Memory B cell (primary cell): ENCODE measurements at regions not wholly inside any gene's neighbourhood (a gene's known extent, or its start where the extent isn't known, plus 50 kb on each side); places are given as distances from the start of the nearest gene placed in this dataset.
"Not testable (repeated sequence)": the region's sequence is repeated elsewhere in the genome, so short reads cannot be mapped to it uniquely, and the experiment has no call there.

Experiments used
- ATAC-seq: fragments of 150-1000 bp; cut with Tn5 transposase; 2 replicates; pipeline ENCODE4 v1.10.0; 2021; ENCODE audit warnings: low read depth, mild to moderate bottlenecking, moderate library complexity
- DNase-seq, 2 donors: peaks; one replicate each; pipeline ENCODE4 v3.0.0; 2022; ENCODE audit warnings: low spot score in 2 of 2
- H3K27ac Mint-ChIP-seq: one replicate; pipeline ENCODE4 v1.8.0; 2022; ENCODE audit warnings: mild to moderate bottlenecking, moderate library complexity, mixed read lengths
- H3K27me3 Mint-ChIP-seq: one replicate; pipeline ENCODE4 v1.8.0; 2022; ENCODE audit warnings: mixed read lengths
- H3K36me3 Mint-ChIP-seq: one replicate; pipeline ENCODE4 v1.8.0; 2022; ENCODE audit warnings: mild to moderate bottlenecking, mixed read lengths
- H3K4me1 Mint-ChIP-seq: one replicate; pipeline ENCODE4 v1.8.0; 2022; ENCODE audit warnings: mixed read lengths
- H3K4me3 Mint-ChIP-seq: one replicate; pipeline ENCODE4 v1.8.0; 2022; ENCODE audit warnings: mild to moderate bottlenecking, moderate library complexity, mixed read lengths
- H3K9me3 Mint-ChIP-seq: one replicate; pipeline ENCODE4 v1.8.0; 2022; ENCODE audit warnings: mixed read lengths

DNA sequence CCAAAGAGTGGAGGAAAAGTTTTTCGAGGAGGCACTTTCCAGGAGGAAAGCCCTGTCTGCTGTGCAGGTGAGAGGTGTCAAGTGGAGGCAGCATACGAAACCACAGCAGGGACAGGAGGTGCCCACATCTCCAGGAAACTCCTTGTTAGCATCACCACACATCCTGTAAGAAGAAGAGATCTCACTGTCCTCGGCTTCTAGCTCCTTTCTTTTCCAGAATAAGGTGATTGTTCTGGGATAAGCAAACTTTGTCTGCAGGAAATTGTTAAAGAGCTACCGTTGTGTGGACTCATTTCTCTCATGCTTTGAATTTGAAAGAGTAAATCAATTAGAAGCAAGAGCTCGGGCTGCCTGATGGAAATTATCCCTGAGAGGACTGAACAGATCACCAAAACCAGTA lies 269.4 kb downstream of the CXCL12 start:
- Mint-ChIP-seq H3K9me3 (peaks cover 4% of the 10 kb centered on the region), H3K4me3 (no peak overlapping the region), H3K4me1 (no peaks in the 10 kb centered on the region), H3K27me3 (no peaks in the 10 kb centered on the region), H3K27ac (no peak overlapping the region), H3K36me3 (no peaks in the 10 kb centered on the region)
- no peak for DNase-seq
- no peak for ATAC-seq

DNA sequence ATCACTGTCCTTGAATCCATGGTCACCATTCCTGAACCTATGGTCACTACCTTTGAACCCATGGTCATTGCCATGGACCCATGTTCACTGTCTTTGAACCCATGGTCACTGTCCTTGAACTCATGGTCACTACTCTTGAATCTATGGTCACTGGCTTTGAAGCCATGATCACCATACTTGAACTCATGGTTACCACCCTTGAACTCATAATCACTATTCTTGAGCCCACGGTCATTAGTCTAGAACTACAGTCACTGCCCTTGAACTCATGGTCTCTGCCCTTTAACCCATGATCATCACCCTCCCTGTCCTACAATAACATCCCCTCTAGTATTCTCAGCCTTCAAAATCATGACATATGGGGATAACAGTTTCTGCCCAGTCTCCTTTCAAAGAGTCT lies 270.5 kb downstream of the CXCL12 start:
- DNase-seq (no peak), ATAC-seq (no peak)
- H3K4me1 Mint-ChIP-seq: no peaks in the 10 kb centered on the region
- H3K4me3 Mint-ChIP-seq: no peak overlapping the region
- H3K36me3 Mint-ChIP-seq: no peaks in the 10 kb centered on the region
- no peaks in the 10 kb centered on the region for H3K27me3 Mint-ChIP-seq
- H3K27ac Mint-ChIP-seq: no peak overlapping the region
- H3K9me3 Mint-ChIP-seq: peaks cover 7% of the 10 kb centered on the region

DNA sequence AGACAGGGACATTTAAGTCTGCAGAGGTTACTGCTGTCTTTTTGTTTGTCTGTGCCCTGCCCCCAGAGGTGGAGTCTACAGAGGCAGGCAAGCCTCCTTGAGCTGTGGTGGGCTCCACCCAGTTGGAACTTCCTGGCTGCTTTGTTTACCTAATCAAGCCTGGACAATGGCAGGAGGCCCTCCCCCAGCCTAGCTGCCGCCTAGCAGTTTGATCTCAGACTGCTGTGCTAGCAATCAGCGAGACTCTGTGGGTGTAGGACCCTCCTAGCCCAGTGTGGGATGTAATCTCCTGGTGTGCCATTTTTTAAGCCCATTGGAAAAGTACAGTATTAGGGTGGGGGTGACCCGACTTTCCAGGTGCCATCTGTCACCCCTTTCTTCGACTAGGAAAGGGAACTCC lies 272.6 kb downstream of the CXCL12 start:
- not testable (repeated sequence) for H3K36me3 Mint-ChIP-seq, H3K4me3 Mint-ChIP-seq, H3K27me3 Mint-ChIP-seq, ATAC-seq, H3K27ac Mint-ChIP-seq, DNase-seq, H3K4me1 Mint-ChIP-seq
- H3K9me3 Mint-ChIP-seq: peaks cover 12% of the 10 kb centered on the region

- no peaks in the 10 kb centered on the region for H3K27me3 Mint-ChIP-seq
- H3K4me1 Mint-ChIP-seq: no peaks in the 10 kb centered on the region
- H3K4me3 Mint-ChIP-seq: no peak overlapping the region
- ATAC-seq (no peak), DNase-seq (no peak)
- no peak overlapping the region for H3K27ac Mint-ChIP-seq
- peaks cover 10% of the 10 kb centered on the region for H3K9me3 Mint-ChIP-seq
- H3K36me3 Mint-ChIP-seq: no peaks in the 10 kb centered on the region
Observed at GRCh38 chr10:44105696-44106095, 279.2 kb downstream of the CXCL12 start.

DNA sequence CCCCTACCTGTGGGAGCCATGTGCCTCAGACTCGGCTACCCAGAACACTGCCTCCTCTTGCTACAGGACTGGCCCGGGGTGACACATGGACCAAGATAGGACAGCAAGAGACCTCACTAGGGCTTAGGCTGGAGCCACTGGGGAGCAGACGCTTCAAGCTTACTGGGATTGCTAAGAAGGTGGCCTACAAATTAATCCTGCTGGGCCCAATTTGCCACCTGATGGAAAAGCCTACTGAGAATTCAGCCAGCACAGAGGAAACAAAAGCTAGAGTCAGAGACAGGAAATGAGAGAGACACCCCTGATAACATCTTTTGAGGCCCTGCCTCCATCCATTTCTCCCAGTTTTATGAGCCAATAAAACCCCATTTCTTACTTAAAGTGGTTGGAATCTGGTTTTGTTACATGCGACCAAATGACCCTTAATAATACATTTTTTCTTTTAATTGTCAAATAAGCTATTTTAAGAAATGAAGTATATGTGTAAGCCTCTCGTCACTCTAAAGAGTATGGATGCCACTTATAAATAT lies 282.1 kb downstream of the CXCL12 start:
- no peaks in the 10 kb centered on the region for H3K27me3 Mint-ChIP-seq
- no peak for ATAC-seq
- H3K9me3 Mint-ChIP-seq: peaks cover 8% of the 10 kb centered on the region
- H3K4me1 Mint-ChIP-seq: no peaks in the 10 kb centered on the region
- no peak overlapping the region for H3K27ac Mint-ChIP-seq
- H3K4me3 Mint-ChIP-seq: no peak overlapping the region
- H3K36me3 Mint-ChIP-seq: no peaks in the 10 kb centered on the region
- DNase-seq: no peak

DNA sequence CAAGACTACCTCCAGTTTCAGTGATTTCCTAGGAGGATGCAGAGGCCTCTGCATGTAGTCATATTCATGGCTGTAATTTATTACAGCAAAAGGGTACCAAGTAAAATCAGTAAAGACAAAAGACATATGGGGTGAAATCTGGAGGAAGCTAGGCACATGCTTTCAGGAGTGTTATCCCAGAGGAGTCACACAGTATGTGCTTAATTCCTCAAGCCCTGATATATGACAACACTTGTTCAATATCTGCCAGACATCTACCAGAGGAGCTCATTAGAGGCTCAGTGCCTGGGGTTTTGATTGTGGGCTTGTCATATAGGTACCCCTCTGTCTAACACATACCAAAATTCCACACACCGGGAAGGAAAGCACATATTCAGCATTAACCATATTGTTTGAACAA lies 283.8 kb downstream of the CXCL12 start:
- H3K36me3 Mint-ChIP-seq: no peaks in the 10 kb centered on the region
- no peaks in the 10 kb centered on the region for H3K27me3 Mint-ChIP-seq
- H3K27ac Mint-ChIP-seq: no peak overlapping the region
- ATAC-seq (no peak), DNase-seq (no peak)
- H3K9me3 Mint-ChIP-seq: peaks cover 9% of the 10 kb centered on the region
- H3K4me1 Mint-ChIP-seq: no peaks in the 10 kb centered on the region
- H3K4me3 Mint-ChIP-seq: no peak overlapping the region

GRCh38 chr10:44099511-44099910 lies 285.4 kb downstream of the CXCL12 start:
- Mint-ChIP-seq H3K9me3 (peaks cover 11% of the 10 kb centered on the region), H3K27ac (no peak overlapping the region)

DNA sequence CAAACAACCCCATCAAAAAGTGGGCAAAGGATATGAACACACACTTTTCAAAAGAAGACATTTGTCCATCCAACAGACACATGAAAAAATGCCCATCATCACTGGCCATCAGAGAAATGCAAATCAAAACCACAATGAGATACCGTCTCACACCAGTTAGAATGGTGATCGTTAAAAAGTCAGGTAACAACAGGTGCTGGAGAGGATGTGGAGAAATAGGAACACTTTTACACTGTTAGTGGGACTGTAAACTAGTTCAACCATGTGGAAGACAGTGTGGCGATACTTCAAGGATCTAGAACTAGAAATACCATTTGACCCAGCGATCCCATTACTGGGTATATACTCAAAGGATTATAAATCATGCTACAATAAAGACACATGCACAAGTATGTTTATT lies 288.7 kb downstream of the CXCL12 start:
- H3K9me3 Mint-ChIP-seq: peaks cover 17% of the 10 kb centered on the region
- H3K36me3 Mint-ChIP-seq, H3K27me3 Mint-ChIP-seq, DNase-seq, ATAC-seq, H3K27ac Mint-ChIP-seq, H3K4me1 Mint-ChIP-seq, H3K4me3 Mint-ChIP-seq: not testable (repeated sequence)

More at GRCh38 chr10:44099511-44099910, 285.4 kb downstream of the CXCL12 start:
- H3K27me3 Mint-ChIP-seq: no peaks in the 10 kb centered on the region
- H3K36me3 Mint-ChIP-seq: no peaks in the 10 kb centered on the region
- DNase-seq (no peak), ATAC-seq (no peak)
- H3K4me1 Mint-ChIP-seq: no peaks in the 10 kb centered on the region
- H3K4me3 Mint-ChIP-seq: no peak overlapping the region

DNA sequence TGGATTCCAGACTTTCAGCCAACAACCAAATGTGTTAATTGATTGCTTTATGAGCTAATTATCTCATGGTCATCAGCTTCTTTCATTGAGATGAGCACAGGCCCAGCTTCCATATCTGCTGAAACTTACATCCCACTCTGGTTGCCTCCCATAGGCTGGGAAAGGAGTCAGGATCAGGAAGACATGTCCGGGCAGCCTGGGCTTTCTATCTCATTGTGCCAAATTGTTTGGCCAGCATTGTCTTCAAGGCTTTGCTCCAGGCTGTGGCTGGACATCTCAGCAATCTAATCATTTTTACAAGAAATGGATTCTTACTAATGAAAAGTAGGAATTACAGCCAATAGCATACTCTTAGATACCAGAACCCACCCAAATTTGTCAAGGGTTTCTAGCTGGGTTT lies 295.2 kb downstream of the CXCL12 start:
- peaks cover 12% of the 10 kb centered on the region for H3K9me3 Mint-ChIP-seq
- ATAC-seq (no peak), DNase-seq (no peak)
- H3K27ac Mint-ChIP-seq: no peak overlapping the region
- H3K36me3 Mint-ChIP-seq: no peaks in the 10 kb centered on the region
- H3K4me1 Mint-ChIP-seq: no peaks in the 10 kb centered on the region
- H3K4me3 Mint-ChIP-seq: no peak overlapping the region
- peaks cover 4% of the 10 kb centered on the region for H3K27me3 Mint-ChIP-seq

DNA sequence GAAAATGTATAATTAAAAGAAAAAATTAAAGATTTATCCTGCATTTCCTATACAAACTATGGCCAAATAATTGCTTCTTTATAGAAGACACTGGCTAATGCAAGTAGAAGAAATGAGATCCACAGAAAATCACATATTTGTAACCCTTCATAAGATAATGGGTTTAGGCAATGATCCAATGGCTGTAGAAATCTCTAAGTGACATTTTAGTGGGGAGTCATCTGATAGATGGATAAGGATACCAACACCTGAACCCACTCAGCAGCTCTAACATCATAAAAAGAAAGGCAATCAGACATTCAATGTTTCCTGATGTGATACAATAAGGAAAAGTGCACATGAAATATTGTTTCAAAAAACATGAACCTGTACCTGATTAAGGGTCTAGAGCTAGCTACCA lies 297.5 kb downstream of the CXCL12 start:
- H3K27ac Mint-ChIP-seq: no peak overlapping the region
- no peaks in the 10 kb centered on the region for H3K4me1 Mint-ChIP-seq
- ATAC-seq (no peak), DNase-seq (no peak)
- H3K9me3 Mint-ChIP-seq: peaks cover 8% of the 10 kb centered on the region
- no peak overlapping the region for H3K4me3 Mint-ChIP-seq
- H3K36me3 Mint-ChIP-seq: no peaks in the 10 kb centered on the region
- peaks cover 4% of the 10 kb centered on the region for H3K27me3 Mint-ChIP-seq

DNA sequence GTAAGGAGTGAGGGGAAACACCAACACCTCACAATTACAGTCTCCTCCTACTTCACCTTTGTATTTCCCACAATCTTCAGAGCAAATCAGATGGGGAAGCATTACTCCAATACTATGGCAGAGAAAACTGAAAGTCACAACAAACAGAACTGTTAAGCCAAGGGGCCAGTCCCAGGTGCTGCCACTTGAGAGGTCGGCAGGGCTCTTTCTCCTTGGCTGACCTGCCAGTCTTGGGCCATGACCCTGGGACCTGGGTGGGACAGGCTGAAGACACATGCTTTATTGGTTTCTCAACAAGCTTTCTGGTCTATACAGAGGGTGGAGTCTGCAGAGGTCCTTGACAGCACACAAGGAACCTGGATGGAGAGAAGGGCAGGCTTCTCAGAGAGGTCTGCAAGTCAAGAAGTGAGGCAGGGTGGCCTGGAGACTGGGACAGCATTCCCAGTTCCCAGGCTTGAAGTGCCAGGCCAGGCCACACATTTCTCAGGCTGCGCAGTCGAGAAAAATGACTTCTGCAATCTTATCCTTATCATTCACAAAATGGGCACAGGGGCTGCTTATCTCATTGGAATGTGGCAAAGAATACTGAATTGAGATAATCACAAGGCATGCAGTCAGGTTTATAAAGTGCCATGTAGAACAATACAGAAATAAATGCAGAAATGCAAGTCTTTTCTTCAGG lies 301.0 kb downstream of the CXCL12 start:
- no peaks in the 10 kb centered on the region for H3K4me1 Mint-ChIP-seq
- H3K27ac Mint-ChIP-seq: no peak overlapping the region
- DNase-seq: no peak
- peaks cover 5% of the 10 kb centered on the region for H3K9me3 Mint-ChIP-seq
- ATAC-seq: no peak
- no peaks in the 10 kb centered on the region for H3K36me3 Mint-ChIP-seq
- H3K27me3 Mint-ChIP-seq: peaks cover 3% of the 10 kb centered on the region
- H3K4me3 Mint-ChIP-seq: no peak overlapping the region

DNA sequence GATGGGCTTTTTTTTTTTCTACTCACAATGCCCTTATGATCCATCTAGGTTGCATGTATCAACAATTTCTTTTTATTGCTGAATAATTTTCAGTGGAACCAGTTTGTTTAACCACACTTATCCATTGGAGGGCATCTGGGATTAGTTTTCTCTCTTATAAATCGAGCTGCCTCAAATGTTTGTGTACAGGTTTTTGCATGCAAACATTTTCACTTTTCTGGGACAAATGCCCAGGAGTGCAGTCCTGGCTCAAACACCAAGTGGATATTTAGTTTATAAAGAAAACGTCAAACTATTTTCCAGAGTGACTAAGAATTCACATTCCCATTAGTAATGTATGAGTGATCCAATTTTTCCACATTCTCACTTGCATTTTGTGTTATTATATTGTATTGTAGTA lies 313.4 kb downstream of the CXCL12 start:
- DNase-seq (no peak), ATAC-seq (no peak)
- Mint-ChIP-seq H3K9me3 (peaks cover 4% of the 10 kb centered on the region), H3K27me3 (no peaks in the 10 kb centered on the region), H3K4me1 (no peaks in the 10 kb centered on the region), H3K4me3 (no peak overlapping the region), H3K36me3 (no peaks in the 10 kb centered on the region), H3K27ac (no peak overlapping the region)

GRCh38 chr10:44070282-44070681 lies 314.6 kb downstream of the CXCL12 start:
- Mint-ChIP-seq H3K36me3 (no peaks in the 10 kb centered on the region), H3K4me1 (no peaks in the 10 kb centered on the region), H3K27me3 (no peaks in the 10 kb centered on the region), H3K9me3 (peaks cover 4% of the 10 kb centered on the region), H3K27ac (no peak overlapping the region), H3K4me3 (no peak overlapping the region)
- ATAC-seq (no peak), DNase-seq (no peak)

DNA sequence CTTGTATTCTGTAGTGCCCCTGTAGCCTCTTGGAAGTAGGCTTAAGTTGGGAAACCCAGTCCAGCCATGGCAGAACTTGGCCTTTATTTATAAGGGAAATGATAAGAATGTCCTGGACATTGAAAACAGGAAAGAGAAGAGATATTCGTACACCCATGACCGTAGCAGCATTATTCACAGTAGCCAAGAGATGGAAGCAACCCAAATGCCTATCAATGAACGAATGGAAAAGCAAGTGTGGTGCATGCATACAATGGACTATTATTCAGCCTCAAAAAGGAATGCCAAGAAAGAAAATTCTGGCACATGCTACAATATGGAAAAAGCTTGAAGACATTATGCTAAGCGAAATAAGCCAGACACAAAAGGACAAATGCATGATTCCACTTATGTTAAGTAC lies 315.3 kb downstream of the CXCL12 start:
- peaks cover 2% of the 10 kb centered on the region for H3K9me3 Mint-ChIP-seq
- DNase-seq: no peak
- no peak overlapping the region for H3K4me3 Mint-ChIP-seq
- no peaks in the 10 kb centered on the region for H3K4me1 Mint-ChIP-seq
- no peak for ATAC-seq
- no peaks in the 10 kb centered on the region for H3K36me3 Mint-ChIP-seq
- no peaks in the 10 kb centered on the region for H3K27me3 Mint-ChIP-seq
- no peak overlapping the region for H3K27ac Mint-ChIP-seq
